ENCODE measurements at regions not wholly inside any gene's neighbourhood (a gene's known extent, or its start where the extent isn't known, plus 50 kb on each side); places are given as distances from the start of the nearest gene placed in this dataset.
"Not testable (repeated sequence)": the region's sequence is repeated elsewhere in the genome, so short reads cannot be mapped to it uniquely, and the experiment has no call there.

GRCh38 chr2:12488352-12489318, 228.1 kb upstream of the TRIB2 start:
- H3K27ac ChIP-seq: no peak overlapping the region

DNA sequence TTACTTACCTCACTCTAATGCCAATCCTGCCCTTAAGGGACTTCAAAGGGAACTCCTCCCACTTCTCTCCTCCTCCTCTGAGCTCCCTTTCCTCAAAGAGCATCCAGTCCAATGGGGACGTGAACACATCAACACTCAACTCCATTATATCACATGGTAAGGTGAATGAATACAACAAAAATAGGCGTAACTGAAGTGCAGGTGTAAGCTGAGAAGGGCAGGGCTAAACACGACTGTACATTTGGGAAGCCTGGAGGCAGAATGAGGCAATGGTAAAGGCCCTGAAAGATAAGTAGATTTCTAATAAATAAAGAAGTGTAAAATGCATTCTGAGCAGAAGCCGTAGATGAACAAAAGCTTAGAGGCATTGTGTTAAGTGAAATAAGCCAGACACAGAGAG, 226.1 kb upstream of the TRIB2 start:
- intact Hi-C loops (cut with DNase I): no loop called here
- H3K27ac ChIP-seq: no peak overlapping the region

More at GRCh38 chr2:12488352-12489318, 228.1 kb upstream of the TRIB2 start:
- intact Hi-C loops (cut with DNase I): no loop called here
- Histone ChIP-seq H3K9me3 (no peaks in the 10 kb centered on the region), H3K4me3 (replicated peaks in 1 of 3) (no peak overlapping the region), H3K4me1 (peaks cover 0 to 4% of the 10 kb centered on the region in 2 donors), H3K36me3 (no peaks in the 10 kb centered on the region), H3K27me3 (no peaks in the 10 kb centered on the region)
- no peak for TF ChIP-seq POLR2A (IDR thresholded peaks at IDR 0.05)
- no peak for TF ChIP-seq CTCF (IDR thresholded peaks at IDR 0.05)
- DNase-seq: no peak
- WGBS, 2 donors: 71 to 77% methylated on average over 12 of the region's 12 CpGs

GRCh38 chr2:12492360-12492759, 224.4 kb upstream of the TRIB2 start:
- H3K27me3 ChIP-seq; H3K36me3 ChIP-seq; intact Hi-C loops (cut with DNase I); H3K4me1 ChIP-seq; DNase-seq; H3K9me3 ChIP-seq; H3K4me3 ChIP-seq (replicated peaks in 1 of 3); H3K27ac ChIP-seq: not testable (repeated sequence)
- 100% methylated on average over 1 of the region's 3 CpGs; no CpG with 5 or more reads in 1 of the 2 donors for WGBS, 2 donors

More for the DNA sequence above, 226.1 kb upstream of the TRIB2 start:
- TF ChIP-seq CTCF (IDR thresholded peaks at IDR 0.05) (no peak), POLR2A (IDR thresholded peaks at IDR 0.05) (no peak)
- 95 to 96% methylated on average over 4 of the region's 4 CpGs for WGBS, 2 donors
- H3K9me3 ChIP-seq: no peaks in the 10 kb centered on the region
- H3K4me3 ChIP-seq (replicated peaks in 1 of 3): no peak overlapping the region
- DNase-seq: no peak
- H3K4me1 ChIP-seq: no peaks in the 10 kb centered on the region
- H3K36me3 ChIP-seq: no peaks in the 10 kb centered on the region
- no peaks in the 10 kb centered on the region for H3K27me3 ChIP-seq

DNA sequence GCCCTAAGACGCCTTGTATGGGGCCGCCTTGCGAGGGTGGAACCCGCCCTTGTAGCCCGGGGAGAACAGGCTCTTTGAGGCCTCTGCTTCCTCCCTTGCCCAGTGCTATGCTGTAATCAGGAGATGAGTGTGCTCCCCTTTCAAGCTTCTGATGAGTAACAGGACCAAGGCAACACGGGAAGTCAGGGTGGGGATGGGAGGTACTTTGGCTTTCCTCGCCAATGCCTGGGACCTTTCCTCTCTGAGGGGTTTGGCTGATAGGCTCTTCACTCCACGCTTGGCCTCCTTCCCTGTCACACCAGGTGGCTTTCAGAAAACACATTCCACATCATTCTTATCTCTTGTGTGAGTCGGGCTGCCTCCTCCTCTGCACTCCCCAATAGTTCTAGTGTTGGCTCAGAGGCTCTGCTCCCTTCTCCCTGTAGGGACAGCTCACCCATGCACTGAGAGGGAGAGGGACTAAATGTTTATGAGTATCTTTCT, 223.7 kb upstream of the TRIB2 start:
- Histone ChIP-seq H3K27me3 (no peaks in the 10 kb centered on the region), H3K9me3 (no peaks in the 10 kb centered on the region), H3K4me3 (replicated peaks in 1 of 3) (no peak overlapping the region), H3K27ac (no peak overlapping the region), H3K36me3 (no peaks in the 10 kb centered on the region), H3K4me1 (no peaks in the 10 kb centered on the region)
- no peak for TF ChIP-seq CTCF (IDR thresholded peaks at IDR 0.05)
- TF ChIP-seq POLR2A (IDR thresholded peaks at IDR 0.05): no peak
- DNase-seq: peak; percentile 46 to 59
- 58 to 67% methylated on average over 9 of the region's 9 CpGs for WGBS, 2 donors
- intact Hi-C loops (cut with DNase I): no loop called here

- H3K36me3 ChIP-seq: no peaks in the 10 kb centered on the region
- intact Hi-C loops (cut with DNase I): no loop called here
- DNase-seq: no peak
- H3K27me3 ChIP-seq: no peaks in the 10 kb centered on the region
- no peak overlapping the region for H3K27ac ChIP-seq
- H3K4me1 ChIP-seq: no peaks in the 10 kb centered on the region
- TF ChIP-seq CTCF (IDR thresholded peaks at IDR 0.05) (no peak), POLR2A (IDR thresholded peaks at IDR 0.05) (no peak)
- WGBS, 2 donors: 80 to 81% methylated on average over 7 of the region's 7 CpGs
- no peak overlapping the region for H3K4me3 ChIP-seq (replicated peaks in 1 of 3)
- H3K9me3 ChIP-seq: no peaks in the 10 kb centered on the region
These were observed 221.4 kb upstream of the TRIB2 start for GRCh38 chr2:12495247-12495868.
